ENCODE measurements at regions not wholly inside any gene's neighbourhood (a gene's known extent, or its start where the extent isn't known, plus 50 kb on each side); places are given as distances from the start of the nearest gene placed in this dataset.

DNA sequence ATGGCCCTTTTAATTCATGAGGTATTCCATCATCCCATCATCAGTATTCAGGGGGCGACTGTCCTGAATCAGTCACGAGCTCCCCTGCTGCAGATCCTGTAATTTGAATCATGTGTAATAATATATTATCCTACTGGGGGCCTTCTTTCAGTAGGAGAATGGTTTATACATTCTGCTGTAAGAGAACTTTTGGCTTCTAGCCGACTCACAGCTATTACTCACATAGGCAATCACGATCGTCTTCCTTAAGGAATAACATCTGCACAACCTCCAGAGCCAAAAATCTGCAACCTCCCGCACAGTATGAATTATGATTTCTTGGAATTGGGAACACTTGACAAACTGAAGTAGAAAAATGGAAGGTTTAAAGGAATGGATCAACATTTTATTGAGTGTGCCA lies 343.0 kb downstream of the USP25 start:
- peak; percentile 37 for DNase-seq (ENCODE audit: low spot score)

DNA sequence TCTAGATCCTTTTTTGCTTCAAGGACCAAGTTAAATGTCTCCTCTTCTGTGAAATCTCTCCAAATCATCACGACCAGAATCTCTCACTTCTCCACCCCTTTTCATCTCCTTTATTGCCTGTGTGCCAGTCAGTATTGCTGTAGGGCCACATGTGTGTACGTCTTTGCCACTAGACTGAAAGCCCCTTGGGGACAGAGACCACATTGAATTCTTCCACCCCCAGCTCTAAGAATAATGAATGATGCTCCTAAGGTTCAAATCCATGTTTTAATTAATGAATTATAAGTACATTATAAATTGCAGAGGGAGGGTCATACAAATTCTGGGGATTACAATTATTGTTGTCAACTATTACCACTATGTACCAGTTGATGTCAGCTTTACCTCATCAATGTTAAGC lies 343.8 kb downstream of the USP25 start:
- DNase-seq (ENCODE audit: low spot score), result no peak

DNA sequence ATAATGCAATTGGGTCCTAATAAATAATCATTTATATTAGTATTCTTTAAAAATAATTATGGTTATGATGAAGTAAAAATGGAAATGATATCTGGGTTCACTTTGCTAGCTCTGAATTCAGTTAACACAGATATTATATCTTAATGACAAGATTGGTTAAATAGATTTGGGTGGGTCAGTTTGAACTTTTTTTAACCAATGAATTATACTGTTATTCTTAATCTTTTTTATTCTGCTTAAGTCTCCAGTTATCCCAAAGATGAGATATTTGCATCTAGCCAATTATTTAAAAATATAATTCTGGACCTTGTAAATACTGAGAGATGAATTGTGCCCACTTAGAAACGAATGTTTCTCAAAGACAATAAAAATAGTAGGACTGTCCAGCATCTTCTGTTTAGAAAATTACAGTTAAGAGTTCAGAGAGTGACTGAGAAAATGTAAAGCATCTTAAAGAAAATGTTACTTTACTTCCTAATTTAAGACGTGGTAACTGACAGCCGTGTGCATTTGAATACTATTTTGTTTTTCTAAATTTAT lies 345.2 kb downstream of the USP25 start:
- no peak for DNase-seq (ENCODE audit: low spot score)

DNA sequence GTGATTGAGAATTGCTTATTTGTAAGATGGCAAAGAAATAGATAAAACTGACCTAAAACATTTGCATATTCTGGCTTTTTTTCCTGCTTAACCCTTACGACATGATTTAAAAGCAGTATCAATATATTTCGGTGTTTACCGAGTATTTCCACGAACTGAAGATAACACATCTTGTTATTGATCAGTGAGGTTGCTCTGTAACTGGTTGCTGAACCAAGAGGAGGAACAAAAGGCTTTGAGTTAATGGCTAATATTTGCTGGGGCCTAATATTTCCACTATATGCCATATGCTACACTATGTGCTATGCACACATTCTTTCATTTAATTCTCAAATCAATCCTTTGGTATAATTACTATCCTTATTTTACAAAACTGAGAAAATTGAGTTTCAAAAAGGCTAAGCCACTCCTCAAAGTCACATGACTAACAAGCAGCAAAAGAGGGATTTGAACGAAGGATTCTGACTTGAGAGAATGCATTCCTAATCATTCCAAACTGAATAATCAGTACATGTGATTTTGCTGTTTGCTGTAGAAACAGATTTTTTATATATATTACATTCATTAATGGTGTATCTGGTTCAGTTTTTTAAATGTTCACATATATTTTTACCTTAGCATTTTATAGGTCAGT lies 346.0 kb downstream of the USP25 start:
- no peak for DNase-seq (ENCODE audit: low spot score)

DNA sequence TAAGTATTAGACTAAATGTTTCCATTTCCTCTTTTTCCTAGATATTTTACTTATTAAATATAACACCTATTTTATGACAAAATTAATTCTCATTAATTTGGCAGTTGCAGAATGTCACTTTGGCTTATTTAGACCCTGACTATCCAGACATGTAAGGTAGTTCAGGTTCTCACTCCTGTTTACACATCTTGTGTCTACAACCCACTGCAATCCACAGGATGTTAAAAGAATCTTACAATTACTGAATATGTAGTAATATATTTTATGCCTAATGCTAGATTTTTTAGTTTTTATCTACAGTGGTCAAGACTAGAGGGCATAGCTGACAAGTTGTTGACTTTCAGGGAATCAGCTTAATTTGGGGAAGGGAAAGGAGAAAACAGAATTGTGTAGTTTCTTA lies 346.7 kb downstream of the USP25 start:
- no peak for DNase-seq (ENCODE audit: low spot score)

DNA sequence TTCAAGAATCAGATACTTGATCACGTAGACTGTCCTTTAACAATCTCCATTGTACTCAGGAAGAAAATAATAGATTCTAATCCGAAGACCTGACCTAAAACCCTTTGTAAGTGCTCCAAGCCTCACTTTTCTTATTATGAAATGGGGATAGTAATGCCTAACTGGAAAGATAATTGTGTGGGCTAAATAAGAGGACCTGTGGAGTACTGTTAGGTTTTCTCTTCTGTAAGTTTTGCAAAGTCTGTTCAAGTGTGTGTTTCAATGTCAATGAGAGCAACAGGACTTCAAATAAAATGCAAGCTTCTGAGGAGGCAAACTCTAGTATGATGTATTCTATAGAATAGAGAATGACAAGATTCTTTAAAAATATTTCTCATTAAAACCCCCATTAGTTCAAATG lies 348.6 kb downstream of the USP25 start:
- DNase-seq (ENCODE audit: low spot score), result no peak

DNA sequence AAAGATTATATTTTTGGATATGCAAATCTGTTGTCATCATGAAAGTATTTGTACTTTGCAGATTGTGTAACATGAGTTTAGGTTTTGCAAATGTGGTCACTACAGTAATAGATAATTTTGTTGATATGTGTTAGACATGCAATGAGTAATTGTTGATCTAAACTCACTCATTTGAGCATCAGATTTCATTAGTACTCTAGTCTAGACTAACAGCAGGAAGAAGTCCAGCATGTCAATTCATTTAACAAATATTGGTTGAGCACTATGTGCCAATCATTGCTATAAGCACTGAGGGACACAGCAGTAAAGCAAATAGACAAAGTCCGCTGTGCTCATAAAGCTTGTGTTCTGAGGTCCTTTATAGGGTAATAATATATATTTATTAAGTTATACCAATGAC lies 350.0 kb downstream of the USP25 start:
- DNase-seq (ENCODE audit: low spot score), result no peak

DNA sequence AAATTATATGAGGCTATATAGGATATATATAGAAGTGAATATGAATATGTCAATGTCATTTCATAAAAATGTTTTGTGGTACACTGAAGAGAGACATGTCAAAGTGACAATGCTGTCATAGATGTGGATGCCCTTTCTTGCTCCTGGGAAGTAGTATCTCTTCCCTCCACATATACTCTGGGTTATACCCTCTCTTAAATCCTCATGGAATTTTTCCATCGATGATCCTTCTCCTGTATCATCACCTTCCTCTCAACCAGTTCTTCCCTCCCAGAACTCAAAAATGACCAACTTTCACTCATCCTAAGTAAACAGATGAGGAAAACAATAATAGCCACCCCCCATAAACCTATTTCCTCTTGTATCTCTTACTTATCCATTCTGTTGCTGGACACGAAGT lies 351.5 kb downstream of the USP25 start:
- no peak for DNase-seq (ENCODE audit: low spot score)

DNA sequence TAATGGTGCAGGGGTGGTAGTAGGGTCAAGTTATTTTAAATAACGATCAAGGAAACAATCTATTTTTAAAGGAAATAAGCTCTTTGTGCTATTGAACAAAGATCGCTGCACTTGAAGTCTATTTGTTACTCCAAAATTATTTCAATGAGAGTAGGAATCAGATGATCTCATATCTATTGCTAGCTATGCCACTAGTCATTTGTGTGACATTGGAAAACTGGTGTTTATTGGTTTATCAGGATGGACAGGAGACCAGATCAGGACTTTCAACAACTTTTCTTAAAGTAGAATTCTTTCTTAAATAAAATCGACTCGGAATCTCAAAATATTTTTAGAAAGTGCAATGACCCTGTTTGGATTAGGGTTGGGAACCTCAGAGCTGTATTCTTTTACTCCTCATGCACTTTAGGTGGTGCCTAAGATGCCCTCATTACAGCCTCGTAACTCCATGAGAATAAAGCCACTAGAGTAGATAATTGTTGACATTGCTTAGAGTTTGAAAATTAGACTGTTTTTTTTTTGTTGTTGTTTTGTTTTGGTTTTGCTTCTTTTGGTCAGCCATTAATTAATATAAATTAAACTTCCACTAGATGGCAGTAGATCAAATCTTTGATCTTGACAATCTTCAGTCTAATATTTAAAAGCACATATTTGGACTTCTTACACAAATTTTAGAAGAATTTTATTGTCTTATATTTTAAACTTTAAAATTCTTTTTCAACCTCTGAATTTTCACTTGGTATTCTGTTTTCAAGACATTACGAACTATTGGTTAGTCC lies 352.4 kb downstream of the USP25 start:
- DNase-seq (ENCODE audit: low spot score), result no peak

DNA sequence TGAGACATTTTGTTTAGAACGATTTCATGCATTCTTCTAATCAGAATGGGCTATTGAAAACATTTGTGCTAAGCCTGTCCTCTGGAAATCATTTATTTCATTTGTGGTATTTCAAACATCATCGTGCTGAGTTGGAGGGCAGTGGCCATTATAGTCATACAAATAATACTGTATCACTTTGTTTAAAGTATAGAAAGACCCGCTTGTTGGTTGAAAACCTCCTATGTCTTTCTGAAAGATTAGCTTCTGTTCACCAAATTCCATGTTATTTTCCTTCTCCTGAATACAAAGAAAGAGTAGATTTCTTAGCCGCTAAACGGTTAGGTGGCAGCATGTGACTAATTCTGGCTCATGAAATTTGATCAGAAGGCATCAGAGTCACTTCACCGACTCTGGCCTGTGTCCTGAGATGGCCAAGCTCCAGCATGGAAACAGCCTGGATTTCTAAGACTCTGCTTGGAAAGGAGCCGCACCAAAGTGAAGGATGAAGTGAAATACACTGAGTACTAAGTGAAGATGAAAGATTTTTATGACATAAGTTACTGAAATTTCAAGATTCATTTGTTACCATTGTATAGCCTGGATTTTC lies 355.1 kb downstream of the USP25 start:
- DNase-seq (ENCODE audit: low spot score), result peak; percentile 45

DNA sequence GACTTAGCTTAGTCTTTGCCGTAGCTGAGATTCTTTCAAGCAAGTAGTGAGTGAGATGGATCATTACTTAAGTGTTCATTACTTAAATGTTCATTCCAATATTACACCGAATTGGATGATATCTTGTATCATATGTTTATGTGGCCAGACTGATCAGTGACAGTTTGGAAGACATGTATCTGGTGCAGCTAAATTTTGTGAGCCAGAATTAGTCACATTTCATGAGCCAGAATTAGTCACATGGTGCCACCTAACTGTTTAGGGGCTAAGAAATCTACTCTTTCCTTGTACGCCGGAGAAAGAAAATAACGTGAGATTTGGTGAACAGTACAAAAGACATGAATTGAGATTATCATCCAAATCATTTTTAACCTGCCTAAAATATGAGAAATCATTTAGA lies 355.6 kb downstream of the USP25 start:
- peak; percentile 20 for DNase-seq (ENCODE audit: low spot score)

DNA sequence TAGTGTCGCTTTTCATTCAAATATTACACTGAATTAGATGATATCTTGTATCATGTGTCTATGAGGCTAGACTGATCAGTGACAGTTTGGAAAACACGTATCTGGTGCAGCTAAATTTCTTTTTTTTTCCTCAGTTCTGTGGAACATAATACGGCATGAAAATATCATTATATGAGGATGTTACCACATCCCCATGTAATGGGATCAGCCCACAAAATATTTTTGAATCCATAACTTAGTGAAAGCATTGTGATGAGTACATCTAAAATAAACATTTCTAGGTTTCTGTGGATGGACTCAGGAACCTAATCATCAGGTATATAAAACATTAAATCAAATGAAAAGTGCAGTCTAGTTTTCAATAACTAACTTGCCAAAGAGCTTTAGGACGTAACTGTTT lies 356.3 kb downstream of the USP25 start:
- DNase-seq (ENCODE audit: low spot score), result no peak

DNA sequence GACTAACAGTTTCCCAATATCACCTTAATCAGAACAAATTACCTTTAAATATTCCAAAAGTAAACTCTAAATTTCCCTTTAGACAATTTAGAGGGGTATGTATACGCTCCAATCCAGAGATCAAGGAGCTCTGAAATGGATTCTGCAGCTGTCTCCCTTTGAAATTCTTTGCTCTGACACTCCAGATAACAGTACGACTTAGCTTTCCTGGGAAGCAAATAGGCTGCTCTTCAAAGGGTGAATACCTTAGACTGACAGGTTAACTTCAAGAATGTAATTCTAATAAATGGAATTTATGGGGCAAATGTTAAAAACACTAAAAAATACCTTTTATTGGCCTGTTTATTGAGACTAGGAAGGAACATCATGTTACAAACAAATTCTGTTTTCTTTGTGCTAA lies 357.2 kb downstream of the USP25 start:
- DNase-seq (ENCODE audit: low spot score), result no peak

DNA sequence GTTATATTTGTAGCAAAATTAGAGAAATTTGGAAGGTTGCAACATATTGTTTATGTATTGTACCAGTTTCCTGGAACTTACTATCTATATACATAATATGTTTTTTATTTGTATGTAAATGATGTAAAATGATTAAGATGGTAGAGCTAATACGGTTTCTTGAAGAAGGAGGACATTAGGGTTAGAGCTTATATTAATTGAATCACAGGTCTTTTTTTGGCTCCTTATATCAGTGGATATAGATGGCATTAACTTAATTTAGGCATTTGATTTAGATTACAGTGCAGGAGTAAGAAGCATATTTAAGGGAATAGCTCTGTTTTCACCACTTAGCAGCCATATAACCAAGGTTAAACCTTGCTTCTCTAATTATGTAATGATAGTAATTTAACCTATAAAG lies 357.7 kb downstream of the USP25 start:
- DNase-seq (ENCODE audit: low spot score), result no peak

DNA sequence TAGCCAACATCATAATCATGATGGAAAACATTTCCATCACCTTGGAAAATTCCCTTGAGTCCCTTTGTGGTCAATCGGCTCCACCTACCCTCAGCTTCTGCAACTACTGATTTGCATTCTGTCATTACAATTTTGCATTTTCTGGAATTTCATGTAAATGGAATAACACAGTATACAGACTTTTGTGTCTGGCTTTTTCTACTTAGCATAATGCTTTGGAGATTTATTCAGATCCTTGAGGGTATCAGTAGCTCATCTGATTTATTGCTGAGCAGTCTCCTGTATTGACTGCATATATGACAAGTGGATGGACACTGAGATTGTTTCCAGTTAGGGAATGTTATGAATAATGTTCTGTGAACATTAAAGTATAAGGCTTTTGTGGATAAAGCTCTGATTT lies 358.3 kb downstream of the USP25 start:
- DNase-seq (ENCODE audit: low spot score), result no peak

DNA sequence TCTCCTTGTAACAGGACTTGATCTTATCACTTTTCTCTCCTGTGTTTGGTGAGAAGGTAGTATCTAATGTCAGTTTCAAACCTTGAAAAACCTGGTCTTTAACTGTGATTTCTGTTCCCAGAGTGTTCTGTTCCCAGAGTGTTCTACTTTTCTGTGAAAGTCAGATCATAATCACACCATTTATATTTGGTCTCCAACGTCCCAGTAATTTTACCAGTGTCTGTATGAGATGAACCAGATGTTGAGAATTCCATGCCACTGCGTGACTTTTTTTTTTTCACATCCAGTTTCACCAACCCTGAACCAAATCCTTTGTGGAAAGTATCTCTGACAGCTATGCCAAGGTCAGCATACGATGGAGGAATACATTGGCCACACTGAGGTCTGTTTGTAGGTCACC lies 365.2 kb downstream of the USP25 start:
- DNase-seq (ENCODE audit: low spot score), result no peak

DNA sequence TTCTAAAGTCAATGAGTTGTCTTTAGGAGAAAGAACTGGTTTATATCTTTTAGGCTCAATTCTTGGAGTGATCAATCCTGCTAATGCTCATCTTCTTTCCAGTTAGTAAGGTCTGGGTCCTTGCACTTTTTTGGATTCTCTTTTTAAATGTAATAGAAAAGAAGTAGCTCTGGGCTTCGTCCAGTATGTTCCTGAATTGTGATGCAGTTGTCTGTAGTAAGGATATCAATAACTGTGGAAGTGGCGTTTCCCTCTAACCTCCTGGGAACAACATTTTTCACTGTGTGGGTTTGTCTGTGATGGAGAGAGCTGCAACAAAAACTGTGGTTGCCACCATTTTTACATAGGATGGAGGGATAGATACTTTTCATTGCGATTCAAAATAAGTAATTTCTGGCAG lies 367.2 kb downstream of the USP25 start:
- no peak for DNase-seq (ENCODE audit: low spot score)

DNA sequence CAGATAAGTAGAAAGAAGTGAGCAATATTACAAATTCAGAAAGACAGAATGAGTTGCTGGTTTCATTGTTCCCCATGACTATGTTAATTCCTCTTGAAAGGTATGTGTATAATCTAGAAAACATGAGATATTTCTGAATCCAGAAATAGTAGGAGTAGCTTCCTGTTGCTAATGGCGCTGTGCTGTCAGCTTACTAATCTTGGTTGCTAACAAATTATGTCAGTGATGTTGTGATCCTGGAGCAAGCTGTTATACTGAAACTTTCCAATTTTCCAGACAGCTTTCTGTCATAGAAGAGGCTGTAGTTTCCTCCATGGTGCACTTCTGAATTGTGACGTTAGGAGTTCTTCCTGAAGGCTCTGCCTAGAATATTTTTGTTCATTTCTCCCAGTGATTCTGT lies 372.3 kb downstream of the USP25 start:
- no peak for DNase-seq (ENCODE audit: low spot score)

DNA sequence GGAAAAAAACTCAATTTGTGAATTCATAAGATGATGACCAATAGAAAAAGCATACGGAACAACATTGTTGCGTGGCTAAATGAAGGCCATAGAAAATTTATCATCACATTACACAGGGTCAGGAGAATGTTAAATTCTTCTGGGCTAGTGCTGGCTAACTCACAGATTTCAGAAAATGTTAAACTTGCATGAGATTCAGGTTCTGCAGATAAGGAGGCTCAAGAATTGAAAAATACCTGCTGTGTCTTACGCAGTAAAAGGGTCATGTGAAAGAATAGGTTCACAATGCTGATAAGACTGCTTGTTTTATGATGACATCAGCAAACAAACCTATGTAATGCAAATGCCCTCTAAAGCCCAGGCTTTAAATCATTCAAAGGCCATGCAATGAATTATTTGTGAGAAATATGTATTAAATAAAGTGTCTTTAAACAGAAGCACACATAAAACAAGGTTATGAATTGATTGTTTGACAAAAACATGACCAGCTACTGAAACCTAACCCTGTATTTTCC lies 378.8 kb downstream of the USP25 start:
- no peak for DNase-seq (ENCODE audit: low spot score)

DNA sequence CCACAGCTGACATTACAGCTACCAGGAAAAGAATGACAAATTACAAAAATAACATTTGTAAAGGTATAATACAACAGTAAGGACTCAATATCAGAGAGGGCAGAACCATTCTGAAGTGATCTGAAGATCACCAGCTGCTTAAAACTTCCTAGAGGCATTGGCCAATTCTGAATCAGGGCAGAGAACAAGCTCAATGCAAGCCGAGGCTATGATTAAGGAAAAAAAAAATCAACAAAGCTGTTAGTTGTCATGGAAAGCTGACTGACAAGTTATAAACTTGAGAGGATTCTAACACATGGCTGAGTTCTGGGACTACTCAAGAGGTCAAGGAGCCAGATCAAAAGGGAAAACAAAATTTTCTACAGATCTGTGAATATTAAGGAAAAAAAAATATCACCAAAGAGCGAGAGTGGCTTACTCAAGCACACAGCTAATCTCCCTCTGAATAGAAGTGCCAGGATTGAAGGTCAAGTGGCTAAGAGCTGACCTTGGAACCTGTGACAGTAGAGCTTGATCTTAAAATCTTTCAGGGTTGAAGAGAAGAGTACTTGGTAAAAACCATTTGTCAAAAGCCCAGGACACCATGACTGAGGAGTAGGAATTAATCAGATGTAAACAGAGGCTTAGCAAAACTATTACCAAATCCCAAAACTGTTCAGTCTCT lies 383.4 kb downstream of the USP25 start:
- DNase-seq (ENCODE audit: low spot score), result no peak

DNA sequence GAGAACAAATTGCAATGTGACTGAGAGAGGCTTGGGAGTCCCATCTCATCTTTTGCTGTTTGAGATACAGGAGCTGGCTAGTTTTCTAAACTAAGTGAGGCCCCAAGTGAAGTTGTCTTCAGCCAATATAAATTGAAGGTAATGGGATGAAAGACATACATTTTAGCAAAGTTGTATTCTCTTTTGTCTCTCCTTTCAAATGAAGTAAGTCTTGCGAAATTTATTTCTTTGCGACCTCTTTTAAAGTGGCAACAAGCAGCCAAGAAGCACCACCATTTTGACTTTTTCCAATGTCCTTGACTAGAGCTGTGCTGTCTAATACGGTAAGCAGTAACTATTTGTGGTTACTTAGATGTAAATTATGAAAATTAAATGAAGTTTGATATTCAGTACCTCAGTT lies 385.7 kb downstream of the USP25 start:
- no peak for DNase-seq (ENCODE audit: low spot score)

DNA sequence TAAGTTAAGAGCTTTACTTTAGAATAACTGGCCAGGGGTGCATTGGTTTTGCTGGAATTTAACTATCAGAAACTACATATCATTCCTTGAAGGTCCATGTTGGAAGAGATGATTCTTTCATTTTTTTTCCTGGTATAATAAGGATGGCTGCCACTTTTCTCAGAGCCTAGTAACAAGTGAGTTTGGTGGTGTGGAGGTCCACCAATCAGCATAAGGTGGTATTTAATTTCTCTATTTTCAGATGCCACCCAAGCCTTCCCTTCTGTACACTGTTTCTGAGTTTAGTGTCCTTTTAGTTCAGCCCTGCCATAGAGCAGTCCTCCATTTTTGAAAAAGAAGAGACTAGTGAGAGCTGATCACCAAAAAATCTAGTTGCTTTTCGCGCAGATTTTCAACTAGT lies 386.3 kb downstream of the USP25 start:
- DNase-seq (ENCODE audit: low spot score), result no peak

DNA sequence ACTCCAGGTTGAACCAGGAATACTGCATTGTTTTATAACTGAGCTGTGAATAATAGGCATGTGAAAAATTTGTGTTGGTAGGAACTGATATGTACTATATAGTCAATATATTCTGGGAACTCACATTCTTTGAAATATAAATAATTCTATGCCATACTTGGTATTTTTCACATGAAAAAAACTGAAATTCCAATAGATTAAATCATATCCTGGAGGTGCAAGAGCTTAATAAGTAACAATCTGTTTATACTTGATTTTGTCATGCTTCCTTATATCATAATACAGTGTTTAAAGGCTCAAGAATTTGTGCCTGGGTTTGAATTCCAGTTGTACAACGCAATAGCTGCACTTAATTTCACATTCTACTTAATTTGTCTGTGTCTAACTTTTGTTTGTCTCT lies 387.0 kb downstream of the USP25 start:
- peak; percentile 52 for DNase-seq (ENCODE audit: low spot score)

Measured in GM03348 (cell line).